Lower leg skin (tissue), 4 donors: ENCODE measurements at regions not wholly inside any gene's neighbourhood (a gene's known extent, or its start where the extent isn't known, plus 50 kb on each side); places are given as distances from the start of the nearest gene placed in this dataset.

Experiments
- DNase-seq, 2 donors: peaks; one replicate each; pipeline ENCODE4 v3.0.0-alpha.2; 2019; ENCODE audit warnings: low spot score in 2 of 2
- H3K4me3 ChIP-seq: fragments of 200-600 bp; sonication (generic); 2 replicates; pipeline ENCODE4 v1.5.1; 2017; ENCODE audit warnings: mild to moderate bottlenecking, low read depth; ENCODE audit not compliant: poor library complexity, severe bottlenecking
- POLR2A ChIP-seq, 2 donors: fragments of 450-650 bp; IDR thresholded peaks; one replicate each; pipeline ENCODE4 v1.6.1; 2016 to 2017; ENCODE audit warnings: antibody characterized with exemption in 2 of 2, mild to moderate bottlenecking in 1 of 2, moderate library complexity in 1 of 2
- WGBS, 2 donors: methylation state at CpG; one replicate each; pipeline ENCODE4 v1.1.5; 2018; 5-methylcytosine and 5-hydroxymethylcytosine counted together
- intact Hi-C: fragments of 100-400 bp; cut with DNase I; formaldehyde crosslinking; loops from one replicate; pipeline ENCODE4 v1.15.0; 2023; ENCODE audit warnings: low total_unique reads
- TF ChIP-seq, protein P1 (sequence below), 3 donors: fragments of 450-650 bp; IDR thresholded peaks; one replicate each; pipeline ENCODE4 v1.5.1; 2016; ENCODE audit warnings: antibody characterized with exemption in 3 of 3, mild to moderate bottlenecking in 3 of 3, moderate library complexity in 2 of 3

- intact Hi-C loops, result no loop called here
- WGBS, 2 donors, result 86 to 93% methylated on average over 5 of the region's 5 CpGs
- no peak for DNase-seq
Measured at GRCh38 chr18:24588440-24588839, 128.0 kb downstream of the HRH4 start.

GRCh38 chr18:24590946-24591345 lies 130.5 kb downstream of the HRH4 start:
- no peak for TF ChIP-seq POLR2A (IDR thresholded peaks at IDR 0.05)
- TF ChIP-seq, protein P1, sequence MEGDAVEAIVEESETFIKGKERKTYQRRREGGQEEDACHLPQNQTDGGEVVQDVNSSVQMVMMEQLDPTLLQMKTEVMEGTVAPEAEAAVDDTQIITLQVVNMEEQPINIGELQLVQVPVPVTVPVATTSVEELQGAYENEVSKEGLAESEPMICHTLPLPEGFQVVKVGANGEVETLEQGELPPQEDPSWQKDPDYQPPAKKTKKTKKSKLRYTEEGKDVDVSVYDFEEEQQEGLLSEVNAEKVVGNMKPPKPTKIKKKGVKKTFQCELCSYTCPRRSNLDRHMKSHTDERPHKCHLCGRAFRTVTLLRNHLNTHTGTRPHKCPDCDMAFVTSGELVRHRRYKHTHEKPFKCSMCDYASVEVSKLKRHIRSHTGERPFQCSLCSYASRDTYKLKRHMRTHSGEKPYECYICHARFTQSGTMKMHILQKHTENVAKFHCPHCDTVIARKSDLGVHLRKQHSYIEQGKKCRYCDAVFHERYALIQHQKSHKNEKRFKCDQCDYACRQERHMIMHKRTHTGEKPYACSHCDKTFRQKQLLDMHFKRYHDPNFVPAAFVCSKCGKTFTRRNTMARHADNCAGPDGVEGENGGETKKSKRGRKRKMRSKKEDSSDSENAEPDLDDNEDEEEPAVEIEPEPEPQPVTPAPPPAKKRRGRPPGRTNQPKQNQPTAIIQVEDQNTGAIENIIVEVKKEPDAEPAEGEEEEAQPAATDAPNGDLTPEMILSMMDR (IDR thresholded peaks at IDR 0.05), result no peak
- no peak for DNase-seq
- 67 to 81% methylated on average over 4 of the region's 4 CpGs for WGBS, 2 donors
- no peak overlapping the region for H3K4me3 ChIP-seq
- intact Hi-C loops, result no loop called here

More at GRCh38 chr18:24588440-24588839, 128.0 kb downstream of the HRH4 start:
- no peak overlapping the region for H3K4me3 ChIP-seq
- TF ChIP-seq, protein P1 (IDR thresholded peaks at IDR 0.05), result no peak
- TF ChIP-seq POLR2A (IDR thresholded peaks at IDR 0.05), result no peak

DNA sequence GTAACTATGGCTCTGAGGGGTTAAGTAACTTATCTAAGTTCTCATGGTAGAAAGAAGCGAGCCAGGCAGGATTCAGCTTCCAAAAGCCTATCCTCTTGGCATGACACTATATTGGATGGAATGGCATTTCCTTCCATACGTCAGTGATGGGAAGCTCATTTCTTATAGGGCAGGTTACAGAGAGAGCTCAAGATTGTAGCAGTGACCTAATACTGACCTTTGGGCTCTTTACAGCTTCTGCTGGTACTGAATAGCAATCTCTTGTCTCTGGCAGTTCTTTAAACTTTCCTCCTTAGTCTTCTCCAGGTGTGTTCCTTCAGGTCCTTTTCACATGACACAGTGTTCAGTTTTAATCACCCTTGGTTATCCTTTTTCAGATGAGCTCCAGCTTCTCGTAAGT lies 133.0 kb downstream of the HRH4 start:
- 82 to 86% methylated on average over 3 of the region's 3 CpGs for WGBS, 2 donors
- TF ChIP-seq, protein P1 (IDR thresholded peaks at IDR 0.05), result no peak
- no peak for TF ChIP-seq POLR2A (IDR thresholded peaks at IDR 0.05)
- intact Hi-C loops, result no loop called here
- no peak overlapping the region for H3K4me3 ChIP-seq
- DNase-seq, result no peak

- no peak overlapping the region for H3K4me3 ChIP-seq
- TF ChIP-seq, protein P1 (IDR thresholded peaks at IDR 0.05), result no peak
- TF ChIP-seq POLR2A (IDR thresholded peaks at IDR 0.05), result no peak
- DNase-seq, result no peak
- intact Hi-C loops, result no loop called here
- 85 to 86% methylated on average over 4 of the region's 4 CpGs for WGBS, 2 donors
Measured at GRCh38 chr18:24593886-24594285, 133.4 kb downstream of the HRH4 start.

DNA sequence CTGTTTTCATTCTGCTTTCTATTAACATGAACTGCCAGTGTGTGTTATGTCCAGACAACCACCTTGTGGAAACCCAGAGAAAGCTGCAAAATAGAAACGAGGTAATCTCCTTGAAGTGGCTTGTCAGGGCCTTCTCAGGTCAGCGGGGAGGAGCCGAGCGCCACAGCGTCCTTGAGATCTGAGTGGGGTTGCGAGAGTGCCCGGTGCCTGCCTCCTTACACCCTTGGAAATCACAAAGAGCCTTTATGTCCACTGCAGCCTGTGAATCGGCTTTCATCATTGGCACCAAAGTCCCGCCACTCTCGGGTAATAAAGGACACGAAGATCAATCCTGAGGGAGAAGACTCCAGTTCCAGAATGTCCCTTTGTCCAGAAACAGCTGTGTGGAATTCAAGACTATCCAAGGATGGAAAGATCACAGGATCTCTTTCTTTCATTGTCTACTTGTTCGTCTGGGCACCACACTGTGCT lies 135.2 kb downstream of the HRH4 start:
- TF ChIP-seq POLR2A (IDR thresholded peaks at IDR 0.05), result no peak
- TF ChIP-seq, protein P1 (IDR thresholded peaks at IDR 0.05), result no peak
- H3K4me3 ChIP-seq, result no peak overlapping the region
- intact Hi-C loops, result no loop called here
- no peak for DNase-seq
- 82 to 86% methylated on average over 12 of the region's 12 CpGs for WGBS, 2 donors

GRCh38 chr18:24600076-24600654 lies 139.7 kb downstream of the HRH4 start:
- WGBS, 2 donors, result 23% methylated on average over 6 of the region's 6 CpGs

More at GRCh38 chr18:24600076-24600654, 139.7 kb downstream of the HRH4 start:
- intact Hi-C loops, result loop anchor here (10.0 kb wide), 1 partner anchor 125 kb away; no protein-coding TSS in a partner anchor
- H3K4me3 ChIP-seq, result no peak overlapping the region
- no peak for TF ChIP-seq POLR2A (IDR thresholded peaks at IDR 0.05)
- TF ChIP-seq, protein P1 (IDR thresholded peaks at IDR 0.05), result no peak
- DNase-seq, result no peak
